KMS-11 (cell line): ENCODE measurements at regions not wholly inside any gene's neighbourhood (a gene's known extent, or its start where the extent isn't known, plus 50 kb on each side); places are given as distances from the start of the nearest gene placed in this dataset.
A peak's percentile ranks its signal among the peaks of the same experiment; 100 is the strongest.

Experiments used
- H2AFZ ChIP-seq: fragments of 200-600 bp; sonication (generic); 2 replicates; pipeline ENCODE4 v1.6.1; 2016; ENCODE audit warnings: antibody characterized with exemption, mixed run types, low read depth
- H3K27ac ChIP-seq: fragments of 200-600 bp; sonication (generic); 2 replicates; pipeline ENCODE4 v1.6.1; 2016; ENCODE audit warnings: mild to moderate bottlenecking, mixed run types
- H3K27me3 ChIP-seq: fragments of 200-600 bp; sonication (generic); 2 replicates; pipeline ENCODE4 v1.6.1; 2017; ENCODE audit warnings: mild to moderate bottlenecking, low read depth, mixed run types, moderate library complexity; ENCODE audit not compliant: insufficient read depth
- H3K36me3 ChIP-seq: fragments of 200-600 bp; sonication (generic); 2 replicates; pipeline ENCODE4 v1.6.1; 2017; ENCODE audit warnings: mild to moderate bottlenecking, mixed run types; ENCODE audit not compliant: insufficient read depth
- H3K4me1 ChIP-seq: fragments of 200-600 bp; sonication (generic); 2 replicates; pipeline ENCODE4 v1.6.1; 2016; ENCODE audit warnings: mild to moderate bottlenecking, low read depth, mixed run types; ENCODE audit not compliant: poor library complexity, severe bottlenecking
- H3K4me2 ChIP-seq: fragments of 200-600 bp; sonication (generic); 2 replicates; pipeline ENCODE4 v1.7.0; 2016; ENCODE audit warnings: mild to moderate bottlenecking, mixed run types
- H3K4me3 ChIP-seq: fragments of 200-600 bp; sonication (generic); IDR thresholded peaks from 2 replicates; pipeline ENCODE4 v1.6.1; 2017; ENCODE audit warnings: low read depth, low read length, mixed read lengths; ENCODE audit not compliant: insufficient read depth
- H3K79me2 ChIP-seq: fragments of 200-600 bp; sonication (generic); 2 replicates; pipeline ENCODE4 v1.6.1; 2016; ENCODE audit warnings: low read depth, mixed run types; ENCODE audit not compliant: insufficient read depth
- H3K9ac ChIP-seq: fragments of 200-600 bp; sonication (generic); 2 replicates; pipeline ENCODE4 v1.6.1; 2016; ENCODE audit warnings: mild to moderate bottlenecking, mixed run types
- H4K20me1 ChIP-seq: fragments of 200-600 bp; sonication (generic); 2 replicates; pipeline ENCODE4 v1.6.1; 2016; ENCODE audit warnings: mild to moderate bottlenecking, mixed run types; ENCODE audit not compliant: insufficient read depth
- TF ChIP-seq, protein P1 (sequence below): fragments of 200-600 bp; sonication (generic); conservative IDR thresholded peaks from 2 replicates; pipeline ENCODE4 v1.6.1; 2017; ENCODE audit warnings: low read depth, mild to moderate bottlenecking, antibody characterized with exemption, low read length, moderate library complexity, mixed read lengths

DNA sequence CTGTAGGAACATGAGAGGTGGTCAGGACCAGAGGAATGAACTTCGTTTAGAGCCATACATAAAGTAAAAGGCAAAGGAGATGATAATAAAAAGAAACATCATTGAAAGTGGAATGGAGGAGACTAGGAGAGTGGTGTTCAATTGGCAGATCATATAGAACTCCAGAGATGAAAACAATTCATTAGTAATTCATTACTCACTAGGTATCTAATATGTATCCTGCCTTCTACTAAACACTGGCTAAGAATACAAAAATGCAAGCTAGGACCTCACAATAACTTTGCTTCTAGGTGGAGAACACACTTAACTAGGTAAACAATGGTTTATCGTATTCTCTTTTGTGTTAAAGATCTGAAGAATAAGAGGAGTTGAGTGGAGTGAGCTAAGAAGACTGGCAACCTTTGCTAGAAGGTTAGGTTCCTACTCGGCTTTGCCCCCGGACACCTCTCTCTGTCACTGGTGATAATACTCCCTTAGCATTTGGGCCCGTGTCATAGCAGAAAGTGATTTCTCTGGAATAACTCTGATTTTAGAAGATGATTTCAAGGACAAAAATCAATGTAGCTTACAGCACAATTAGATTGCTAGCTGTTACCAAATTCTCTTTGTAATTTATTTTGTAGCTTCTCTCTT is 88.6 kb upstream of the IFNE start:
- Histone ChIP-seq H3K9ac (no peak overlapping the region), H3K79me2 (no peaks in the 10 kb centered on the region), H3K27me3 (no peaks in the 10 kb centered on the region), H2AFZ (no peak overlapping the region), H3K36me3 (no peaks in the 10 kb centered on the region), H3K4me1 (peaks cover 2% of the 10 kb centered on the region), H4K20me1 (no peaks in the 10 kb centered on the region), H3K4me2 (no peak overlapping the region), H3K4me3 (no peak overlapping the region), H3K27ac (no peak overlapping the region)
- TF ChIP-seq, protein P1, sequence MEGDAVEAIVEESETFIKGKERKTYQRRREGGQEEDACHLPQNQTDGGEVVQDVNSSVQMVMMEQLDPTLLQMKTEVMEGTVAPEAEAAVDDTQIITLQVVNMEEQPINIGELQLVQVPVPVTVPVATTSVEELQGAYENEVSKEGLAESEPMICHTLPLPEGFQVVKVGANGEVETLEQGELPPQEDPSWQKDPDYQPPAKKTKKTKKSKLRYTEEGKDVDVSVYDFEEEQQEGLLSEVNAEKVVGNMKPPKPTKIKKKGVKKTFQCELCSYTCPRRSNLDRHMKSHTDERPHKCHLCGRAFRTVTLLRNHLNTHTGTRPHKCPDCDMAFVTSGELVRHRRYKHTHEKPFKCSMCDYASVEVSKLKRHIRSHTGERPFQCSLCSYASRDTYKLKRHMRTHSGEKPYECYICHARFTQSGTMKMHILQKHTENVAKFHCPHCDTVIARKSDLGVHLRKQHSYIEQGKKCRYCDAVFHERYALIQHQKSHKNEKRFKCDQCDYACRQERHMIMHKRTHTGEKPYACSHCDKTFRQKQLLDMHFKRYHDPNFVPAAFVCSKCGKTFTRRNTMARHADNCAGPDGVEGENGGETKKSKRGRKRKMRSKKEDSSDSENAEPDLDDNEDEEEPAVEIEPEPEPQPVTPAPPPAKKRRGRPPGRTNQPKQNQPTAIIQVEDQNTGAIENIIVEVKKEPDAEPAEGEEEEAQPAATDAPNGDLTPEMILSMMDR, result no peak

DNA sequence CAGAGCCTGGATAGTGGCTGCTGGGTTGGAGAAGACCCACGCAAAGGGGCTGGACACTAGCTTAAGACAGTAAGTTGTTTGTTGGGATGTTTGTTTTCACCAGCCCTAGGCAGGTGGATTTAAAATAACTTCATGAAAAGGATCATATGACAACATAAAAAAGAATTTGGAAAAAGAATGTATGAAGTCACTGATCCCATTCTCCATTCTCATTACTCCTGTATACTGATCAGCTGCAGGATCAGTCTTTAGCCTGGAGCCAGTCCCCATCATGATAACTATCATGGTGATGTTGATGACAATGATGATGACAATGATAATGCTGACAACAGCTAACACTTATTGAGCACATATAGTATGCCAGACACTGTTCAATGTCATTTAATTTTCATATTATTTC is 92.1 kb upstream of the IFNE start:
- no peak overlapping the region for H3K9ac ChIP-seq
- no peaks in the 10 kb centered on the region for H4K20me1 ChIP-seq
- H3K36me3 ChIP-seq, result no peaks in the 10 kb centered on the region
- H3K4me1 ChIP-seq, result peaks cover 35% of the 10 kb centered on the region
- no peak overlapping the region for H3K4me2 ChIP-seq
- no peak overlapping the region for H3K4me3 ChIP-seq
- no peak overlapping the region for H2AFZ ChIP-seq
- TF ChIP-seq, protein P1, result no peak
- H3K79me2 ChIP-seq, result no peaks in the 10 kb centered on the region
- no peak overlapping the region for H3K27ac ChIP-seq
- no peaks in the 10 kb centered on the region for H3K27me3 ChIP-seq

DNA sequence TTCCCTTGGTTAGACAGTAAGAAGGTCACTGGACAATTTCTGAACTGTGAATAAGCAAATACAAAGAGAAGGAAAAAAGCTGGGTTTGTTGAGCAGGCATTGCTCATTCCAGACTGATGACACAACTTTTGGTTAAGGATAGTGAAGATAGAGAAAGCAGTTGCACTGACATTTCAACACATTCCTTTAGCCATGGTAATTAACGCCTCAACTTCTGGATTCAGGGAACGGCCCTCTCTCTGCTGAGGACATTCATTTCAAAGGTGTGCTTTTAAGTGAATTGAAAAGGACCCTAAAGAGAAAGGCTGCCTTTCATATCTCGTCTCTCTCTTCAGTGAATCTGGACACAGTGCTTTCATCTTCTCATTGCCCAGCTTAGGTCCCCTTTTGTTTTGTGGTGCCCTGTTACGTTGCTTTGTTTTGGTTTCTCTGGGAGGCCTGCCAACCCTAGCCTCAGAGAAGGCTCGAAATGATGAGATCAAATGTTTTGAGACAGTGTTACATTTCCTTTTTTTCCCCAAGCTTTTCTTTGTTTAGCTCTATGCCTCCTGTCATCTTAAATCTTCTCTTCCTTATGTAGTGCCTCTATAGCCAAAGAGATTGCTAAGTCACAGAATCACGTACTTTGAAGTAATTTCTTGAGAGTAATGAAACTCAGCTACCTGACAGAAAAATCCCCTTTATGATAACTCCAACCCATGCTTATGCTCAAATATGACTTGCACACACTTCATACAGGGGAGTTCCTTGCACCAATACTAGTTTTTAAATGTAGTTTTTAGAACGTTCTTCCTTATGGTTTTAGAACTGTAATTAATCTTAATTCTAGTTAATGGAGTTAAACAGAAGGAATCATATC is 94.4 kb upstream of the IFNE start:
- H3K79me2 ChIP-seq, result no peaks in the 10 kb centered on the region

DNA sequence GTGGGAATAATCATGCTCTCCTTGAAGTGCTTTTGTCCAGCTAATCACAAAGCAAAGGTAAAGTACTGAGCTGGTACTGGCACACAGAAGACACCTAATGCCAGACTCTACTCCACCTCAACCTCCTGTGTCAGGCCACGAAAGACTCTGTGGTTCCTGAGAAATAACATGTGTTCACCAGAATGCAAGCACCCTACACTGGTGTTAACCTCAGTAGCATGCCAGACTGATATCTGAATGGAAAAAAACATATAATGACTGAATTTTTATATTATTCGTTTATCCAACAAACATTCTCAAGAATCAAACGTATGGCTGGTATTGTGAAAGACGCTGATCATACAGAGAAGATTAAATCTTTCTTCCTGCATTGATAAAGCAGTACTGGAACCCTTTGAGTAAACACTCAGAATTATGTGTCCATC is 97.1 kb upstream of the IFNE start:
- Histone ChIP-seq H4K20me1 (no peaks in the 10 kb centered on the region), H3K9ac (no peak overlapping the region), H3K4me1 (peaks cover 40% of the 10 kb centered on the region), H3K36me3 (no peaks in the 10 kb centered on the region), H3K27ac (no peak overlapping the region), H2AFZ (no peak overlapping the region), H3K27me3 (no peaks in the 10 kb centered on the region), H3K4me2 (no peak overlapping the region), H3K79me2 (no peaks in the 10 kb centered on the region), H3K4me3 (no peak overlapping the region)
- TF ChIP-seq, protein P1, result no peak

More for the DNA sequence above, 94.4 kb upstream of the IFNE start:
- Histone ChIP-seq H3K4me2 (peak overlapping the region; percentile 54), H4K20me1 (no peaks in the 10 kb centered on the region), H3K9ac (no peak overlapping the region), H3K27ac (peak overlapping the region; percentile 1; the same call in 1 of the 2 replicates), H2AFZ (peak overlapping the region; percentile 9; the same call in 1 of the 2 replicates), H3K27me3 (no peaks in the 10 kb centered on the region), H3K4me3 (no peak overlapping the region), H3K4me1 (peaks cover 40% of the 10 kb centered on the region), H3K36me3 (no peaks in the 10 kb centered on the region)
- TF ChIP-seq, protein P1, result no peak
